GM10248 (cell line): ENCODE measurements at regions not wholly inside any gene's neighbourhood (a gene's known extent, or its start where the extent isn't known, plus 50 kb on each side); places are given as distances from the start of the nearest gene placed in this dataset.

Experiments used
- CTCF ChIA-PET: fragments of 300-600 bp; sonication (Branson Sonifier 250); formaldehyde crosslinking; extraction: SDS; loops from one replicate; lab custom pipeline; 2021; ENCODE audit warnings: antibody characterized with exemption; lab: Yijun Ruan, JAX
- POLR2A ChIA-PET: fragments of 350-650 bp; sonication (Branson Sonifier 250); formaldehyde crosslinking; extraction: SDS; loops from one replicate; lab custom pipeline; 2020; ENCODE audit warnings: antibody characterized with exemption; lab: Yijun Ruan, JAX
- DNase-seq: peaks from one replicate; pipeline ENCODE4 v3.0.0; 2012; ENCODE audit errors: extremely low spot score
- CTCF ChIP-seq: IDR thresholded peaks from 2 replicates; pipeline ENCODE4 v1.5.1; 2012; ENCODE audit warnings: mild to moderate bottlenecking, low read depth; ENCODE audit errors: extremely low read depth, missing control alignments, control extremely low read depth

- ChIA-PET CTCF (no interaction called here), POLR2A (no interaction called here)
- TF ChIP-seq CTCF: no peak
- DNase-seq: no peak
Measured at GRCh38 chr1:106222403-106222802, 834.1 kb upstream of the PRMT6 start.

DNA sequence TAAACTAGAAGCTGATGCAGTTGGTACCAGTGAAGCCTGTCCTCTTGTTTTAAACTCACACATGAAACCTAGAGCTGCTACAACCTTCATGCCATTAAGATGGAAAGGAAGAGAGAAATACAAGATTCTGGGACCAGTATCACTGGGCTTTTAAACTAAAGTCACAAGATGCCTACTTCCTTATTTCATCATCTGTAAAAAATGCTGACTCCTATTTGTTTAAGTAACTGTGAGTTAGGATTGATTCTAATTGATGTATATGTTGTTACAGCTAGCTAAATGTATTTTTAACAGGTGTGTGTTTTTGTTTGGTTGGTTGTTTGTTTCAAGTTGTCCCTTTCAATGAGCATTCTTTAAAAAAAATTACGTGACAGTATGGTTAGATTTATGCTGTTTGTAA lies 833.3 kb upstream of the PRMT6 start:
- ChIA-PET CTCF (interaction anchor here (1.5 kb wide), 1 partner anchor 21 kb away, joined by 4 read pairs; no protein-coding TSS in a partner anchor), POLR2A (no interaction called here)
- DNase-seq: no peak
- no peak for TF ChIP-seq CTCF

DNA sequence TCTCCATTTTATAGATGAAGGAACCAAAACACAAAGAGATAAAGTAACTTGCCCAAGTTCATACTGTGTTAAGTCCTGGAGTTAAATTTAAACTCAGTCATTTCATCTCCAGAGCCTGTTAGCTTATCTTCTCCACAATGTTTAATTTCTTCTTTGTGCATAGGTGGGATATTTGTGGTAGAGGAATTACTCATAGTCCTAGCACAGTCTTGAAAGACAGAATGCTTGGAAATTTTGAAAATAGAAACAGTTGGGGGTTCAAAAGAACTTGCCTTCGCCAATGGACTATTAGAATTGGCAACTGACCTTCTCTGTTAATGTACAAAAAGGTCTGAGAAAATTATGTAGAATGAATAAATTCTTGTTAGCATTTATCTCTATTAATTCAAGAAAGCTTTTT lies 832.0 kb upstream of the PRMT6 start:
- DNase-seq: no peak
- no peak for TF ChIP-seq CTCF
- ChIA-PET POLR2A (no interaction called here), CTCF (no interaction called here)

DNA sequence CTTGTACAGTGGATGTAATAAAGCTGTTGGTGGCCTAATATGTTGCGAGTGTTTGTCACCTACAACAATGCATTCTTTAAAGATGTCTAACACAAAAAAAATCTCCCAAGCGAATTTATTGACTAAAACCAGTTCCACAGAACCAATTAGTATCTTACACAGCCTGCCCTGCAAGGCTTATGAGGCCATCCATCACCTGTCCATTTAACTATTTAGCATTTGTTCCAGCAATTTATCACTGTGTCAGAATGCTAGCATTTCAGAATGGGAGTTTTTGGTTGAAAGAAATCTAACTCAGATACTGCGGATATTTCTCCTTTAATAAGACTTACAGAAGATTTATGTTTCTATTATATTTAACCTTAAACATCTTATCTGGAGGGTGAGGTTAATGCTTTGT lies 831.1 kb upstream of the PRMT6 start:
- no peak for DNase-seq
- ChIA-PET POLR2A (no interaction called here), CTCF (no interaction called here)
- no peak for TF ChIP-seq CTCF

DNA sequence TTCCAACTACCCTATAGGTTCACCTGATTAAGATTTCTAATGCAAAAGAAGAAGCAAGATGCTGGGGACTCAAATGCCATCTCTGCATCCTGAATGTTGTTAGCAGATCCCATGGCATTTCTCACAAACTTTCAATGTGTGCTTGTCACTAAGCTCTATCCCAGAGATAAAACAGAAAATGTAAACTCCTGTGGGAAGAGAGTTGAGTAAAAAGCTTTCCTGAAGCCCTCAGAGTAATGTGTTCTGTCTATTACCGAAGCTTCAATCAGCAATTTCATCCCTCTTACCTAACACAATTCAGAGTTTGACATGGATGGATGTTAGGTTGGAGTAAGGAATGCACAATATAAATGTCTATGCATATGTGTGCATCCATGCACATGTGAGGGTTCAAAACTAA lies 829.9 kb upstream of the PRMT6 start:
- no peak for DNase-seq
- ChIA-PET POLR2A (no interaction called here), CTCF (interaction anchor here (0.9 kb wide), 1 partner anchor 39 kb away, joined by 3 read pairs; no protein-coding TSS in a partner anchor)
- TF ChIP-seq CTCF: no peak

GRCh38 chr1:106232128-106232527 lies 824.3 kb upstream of the PRMT6 start:
- no peak for TF ChIP-seq CTCF
- no peak for DNase-seq
- POLR2A ChIA-PET: no interaction called here
- CTCF ChIA-PET: no interaction called here

DNA sequence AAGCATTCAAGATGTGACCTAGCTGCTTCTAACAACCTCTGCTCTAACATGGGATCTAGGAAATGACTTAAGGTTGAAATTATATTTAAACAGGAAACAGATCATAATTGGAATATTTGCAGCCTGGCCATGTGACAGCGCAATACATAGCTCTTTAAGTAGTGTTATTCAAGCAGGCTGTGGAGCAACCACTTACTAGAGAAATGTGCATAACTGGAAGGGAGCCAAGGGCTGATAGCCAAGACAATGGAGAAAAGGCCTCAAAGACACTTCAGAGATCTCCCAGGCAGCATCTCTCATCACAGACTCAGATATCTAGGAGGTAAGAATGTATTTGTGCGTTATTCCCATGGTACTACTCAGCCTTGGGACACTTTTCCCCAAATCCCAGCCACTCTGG lies 823.0 kb upstream of the PRMT6 start:
- DNase-seq: no peak
- TF ChIP-seq CTCF: no peak
- ChIA-PET CTCF (no interaction called here), POLR2A (no interaction called here)
